ENCODE measurements at regions not wholly inside any gene's neighbourhood (a gene's known extent, or its start where the extent isn't known, plus 50 kb on each side); places are given as distances from the start of the nearest gene placed in this dataset.

DNA sequence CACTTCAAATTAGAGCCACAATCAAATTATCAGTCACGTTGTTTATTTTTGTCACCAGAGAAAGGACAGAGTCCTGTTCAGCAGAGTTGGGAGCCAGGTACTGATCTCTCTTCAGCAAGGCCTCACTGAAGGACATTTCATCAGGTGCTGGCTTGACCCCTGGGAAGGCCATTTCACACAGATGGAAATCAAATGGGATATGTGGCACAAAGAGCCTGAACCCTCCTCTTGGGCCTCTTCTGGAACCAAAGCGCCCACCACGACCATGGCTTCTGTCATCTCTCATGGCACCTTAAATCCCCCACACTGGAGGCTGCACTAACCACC lies 121.5 kb downstream of the PTCSC3 start:
- H3K36me3 Mint-ChIP-seq: no peaks in the 10 kb centered on the region
- peaks cover 5% of the 10 kb centered on the region for H3K27me3 Mint-ChIP-seq
- H3K9me3 Mint-ChIP-seq: no peaks in the 10 kb centered on the region
- H3K4me1 Mint-ChIP-seq: no peaks in the 10 kb centered on the region
- no peak overlapping the region for H3K4me3 Mint-ChIP-seq
- no peak overlapping the region for H3K27ac Mint-ChIP-seq
- no peak for DNase-seq

DNA sequence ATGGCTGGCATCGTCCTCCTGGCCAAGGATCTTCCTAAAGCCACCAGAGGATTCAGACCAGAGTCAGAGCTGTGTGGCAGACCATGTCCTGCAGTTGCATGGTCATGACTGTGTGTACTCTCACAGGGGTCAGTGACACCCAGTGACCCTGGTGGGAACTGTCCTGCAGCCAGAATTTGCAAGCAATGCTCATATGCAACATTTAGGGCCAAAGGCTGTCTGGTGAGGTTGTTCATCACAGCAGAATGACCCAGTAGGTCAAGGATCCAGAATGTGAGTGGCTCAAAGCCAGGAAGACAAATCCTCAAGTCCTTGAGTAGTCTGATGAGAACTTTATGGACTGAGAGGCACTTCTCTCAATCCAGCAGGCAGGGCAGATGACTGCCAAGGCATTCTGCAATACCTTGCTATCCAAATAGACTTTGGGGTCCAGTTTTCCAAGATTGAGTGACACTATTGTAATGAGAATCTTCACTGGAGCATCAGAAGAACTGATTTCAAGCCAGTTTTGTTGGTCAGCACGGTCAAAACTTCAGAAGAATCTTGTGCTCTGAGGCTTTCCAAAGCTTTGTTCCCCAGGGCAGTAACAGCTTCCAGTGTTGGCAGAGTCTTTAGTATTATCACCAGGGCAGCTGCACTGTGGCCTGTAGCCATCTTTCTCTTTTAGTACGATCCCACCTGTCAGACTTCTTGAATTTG lies 122.0 kb downstream of the PTCSC3 start:
- H3K4me1 Mint-ChIP-seq: no peaks in the 10 kb centered on the region
- H3K27me3 Mint-ChIP-seq: peaks cover 5% of the 10 kb centered on the region
- no peak for DNase-seq
- no peak overlapping the region for H3K27ac Mint-ChIP-seq
- no peaks in the 10 kb centered on the region for H3K9me3 Mint-ChIP-seq
- no peaks in the 10 kb centered on the region for H3K36me3 Mint-ChIP-seq
- no peak overlapping the region for H3K4me3 Mint-ChIP-seq

DNA sequence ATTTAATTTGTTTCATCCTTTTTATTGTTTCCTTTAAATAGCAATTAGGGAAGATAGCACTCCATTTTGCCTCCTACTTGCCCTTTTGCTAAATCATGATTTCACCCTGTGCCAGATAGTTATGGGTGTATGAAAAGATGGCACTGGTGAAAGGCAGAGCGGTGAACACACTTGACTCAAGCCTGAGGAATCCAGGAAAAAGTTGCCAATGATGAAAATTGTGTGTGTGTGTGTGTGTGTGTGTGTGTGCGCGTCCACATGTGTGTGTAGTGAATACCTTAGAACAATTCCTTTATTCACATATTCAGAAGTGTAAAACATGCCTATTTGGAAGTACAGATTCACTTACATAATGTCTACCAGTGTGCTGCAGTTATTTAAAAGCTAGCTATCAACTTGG lies 123.8 kb downstream of the PTCSC3 start:
- no peak for DNase-seq
- no peaks in the 10 kb centered on the region for H3K36me3 Mint-ChIP-seq
- no peak overlapping the region for H3K27ac Mint-ChIP-seq
- H3K9me3 Mint-ChIP-seq: no peaks in the 10 kb centered on the region
- H3K27me3 Mint-ChIP-seq: peaks cover 5% of the 10 kb centered on the region
- H3K4me3 Mint-ChIP-seq: no peak overlapping the region
- no peaks in the 10 kb centered on the region for H3K4me1 Mint-ChIP-seq

DNA sequence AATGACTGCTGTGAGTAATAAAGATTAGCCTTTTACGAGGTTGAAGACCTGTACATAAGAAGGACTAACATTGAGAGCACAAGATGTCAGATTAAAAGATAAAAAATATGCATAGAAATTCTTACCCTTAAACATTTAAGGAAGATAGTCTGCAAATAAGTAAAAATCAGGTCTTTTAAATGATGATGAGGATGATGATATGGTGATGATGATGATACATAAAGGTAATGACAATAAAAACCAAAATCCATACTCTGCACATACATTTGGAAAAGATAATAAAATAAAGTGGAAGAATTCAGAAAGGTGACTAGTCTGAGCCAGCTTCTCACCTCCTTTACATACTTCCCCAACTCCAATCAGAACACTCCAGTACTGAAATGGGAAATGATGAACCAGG lies 124.5 kb downstream of the PTCSC3 start:
- no peak for DNase-seq
- H3K9me3 Mint-ChIP-seq: no peaks in the 10 kb centered on the region
- H3K27me3 Mint-ChIP-seq: peaks cover 5% of the 10 kb centered on the region
- no peak overlapping the region for H3K4me3 Mint-ChIP-seq
- H3K27ac Mint-ChIP-seq: no peak overlapping the region
- no peaks in the 10 kb centered on the region for H3K4me1 Mint-ChIP-seq
- H3K36me3 Mint-ChIP-seq: no peaks in the 10 kb centered on the region

DNA sequence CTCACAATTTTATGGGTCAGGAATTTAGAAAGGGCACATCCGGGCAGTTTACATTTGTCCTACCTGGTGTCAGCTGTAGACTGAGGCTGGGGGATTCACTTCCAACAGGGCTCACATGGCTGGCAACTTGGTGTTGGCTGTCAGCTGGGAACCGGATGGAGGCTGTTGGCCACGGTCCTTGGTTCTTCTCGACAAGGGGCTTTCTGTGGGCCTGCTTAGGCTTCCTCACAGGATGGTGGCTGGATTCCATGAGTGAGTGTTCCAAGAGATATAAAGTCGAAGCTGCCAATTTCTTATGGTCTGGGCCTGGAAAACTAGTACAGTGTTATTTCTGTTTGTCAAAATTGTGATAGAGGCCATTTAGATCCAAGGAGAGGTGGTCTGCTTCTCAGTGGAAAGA lies 127.9 kb downstream of the PTCSC3 start:
- H3K4me3 Mint-ChIP-seq: no peak overlapping the region
- DNase-seq: no peak
- H3K27ac Mint-ChIP-seq: no peak overlapping the region
- no peaks in the 10 kb centered on the region for H3K9me3 Mint-ChIP-seq
- H3K27me3 Mint-ChIP-seq: peaks cover 7% of the 10 kb centered on the region
- H3K36me3 Mint-ChIP-seq: no peaks in the 10 kb centered on the region
- H3K4me1 Mint-ChIP-seq: no peaks in the 10 kb centered on the region

DNA sequence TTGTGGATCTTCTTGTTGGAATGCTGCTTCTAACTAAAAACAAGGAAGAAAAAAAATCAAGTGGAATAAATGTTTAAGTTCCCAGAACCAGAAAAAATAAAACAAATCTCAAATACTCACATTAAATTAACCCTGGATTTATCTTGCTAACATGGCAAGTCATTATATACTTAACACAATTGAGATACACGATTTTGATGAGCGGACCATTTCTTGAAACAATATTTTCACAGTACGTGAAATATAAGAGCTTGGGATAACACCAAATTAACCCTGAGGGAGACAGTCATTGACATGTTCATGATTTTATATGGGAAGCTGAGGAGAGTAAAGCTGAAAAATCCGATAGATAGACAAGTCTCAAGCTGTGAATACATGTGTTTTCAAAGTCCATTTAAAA lies 128.6 kb downstream of the PTCSC3 start:
- Mint-ChIP-seq H3K27ac (no peak overlapping the region), H3K9me3 (no peaks in the 10 kb centered on the region), H3K4me3 (no peak overlapping the region), H3K27me3 (peaks cover 7% of the 10 kb centered on the region), H3K4me1 (no peaks in the 10 kb centered on the region), H3K36me3 (no peaks in the 10 kb centered on the region)
- no peak for DNase-seq

DNA sequence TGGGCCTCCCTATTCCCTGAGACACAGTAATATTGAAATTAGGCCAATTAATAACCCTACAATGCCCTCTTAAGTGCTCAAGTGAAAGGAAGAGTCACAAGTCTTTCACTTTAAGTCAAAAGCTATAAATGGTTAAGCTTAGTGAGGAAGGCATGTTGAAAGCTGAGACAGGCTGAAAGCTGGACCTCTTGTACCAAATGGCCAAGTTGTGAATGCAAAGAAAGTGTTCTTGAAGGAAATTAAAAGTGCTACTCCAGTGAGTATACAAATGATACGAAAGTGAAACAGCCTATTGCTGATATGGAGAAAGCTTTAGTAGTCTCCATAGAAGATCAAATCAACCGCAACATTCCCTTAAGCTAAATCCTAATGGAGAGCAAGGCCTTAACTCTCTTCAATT lies 140.8 kb downstream of the PTCSC3 start:
- Mint-ChIP-seq H3K27ac (no peak overlapping the region), H3K4me1 (no peaks in the 10 kb centered on the region), H3K36me3 (no peaks in the 10 kb centered on the region), H3K4me3 (no peak overlapping the region), H3K9me3 (no peaks in the 10 kb centered on the region), H3K27me3 (peaks cover 2% of the 10 kb centered on the region)
- DNase-seq: no peak

DNA sequence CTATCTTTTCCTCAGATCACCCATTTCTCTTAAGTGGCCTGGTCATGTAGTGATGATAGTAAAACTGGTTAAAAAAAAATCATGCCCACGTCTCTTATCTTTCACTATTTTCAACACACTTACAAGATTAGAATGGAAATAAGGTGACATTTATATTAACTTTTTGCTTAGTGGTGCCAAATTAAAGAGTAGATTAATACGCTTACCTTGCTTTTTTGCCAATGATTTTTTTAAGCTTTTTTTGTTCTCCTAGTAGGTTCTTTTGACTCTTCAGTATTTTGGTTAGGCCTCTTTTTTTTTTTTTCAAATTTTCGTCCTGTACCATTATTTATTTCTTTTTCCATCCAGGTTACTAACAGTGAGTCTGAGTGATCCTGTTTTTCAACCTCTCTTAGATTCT lies 147.9 kb downstream of the PTCSC3 start:
- Mint-ChIP-seq H3K4me1 (no peaks in the 10 kb centered on the region), H3K4me3 (no peak overlapping the region), H3K27me3 (peaks cover 12% of the 10 kb centered on the region), H3K27ac (no peak overlapping the region), H3K9me3 (no peaks in the 10 kb centered on the region), H3K36me3 (no peaks in the 10 kb centered on the region)
- DNase-seq: no peak

DNA sequence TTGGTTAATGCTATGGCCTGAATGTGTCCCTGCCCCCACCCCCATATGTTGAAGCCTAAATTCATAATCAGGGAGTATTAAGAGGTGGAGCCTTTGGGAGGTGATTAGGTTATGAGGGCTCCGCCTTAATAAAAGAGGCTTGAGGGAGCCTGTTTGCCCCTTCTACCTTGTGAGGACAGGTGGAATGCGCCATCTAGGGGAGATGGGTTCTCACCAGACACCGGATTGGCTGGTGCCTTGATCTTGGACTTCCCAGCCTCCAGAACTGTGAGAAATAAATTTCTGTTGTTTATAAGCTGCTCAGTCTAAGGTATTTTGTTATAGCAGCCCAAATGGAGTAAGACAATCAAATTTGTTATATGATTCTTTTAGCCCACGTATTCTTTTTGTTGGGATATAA lies 148.3 kb downstream of the PTCSC3 start:
- no peaks in the 10 kb centered on the region for H3K36me3 Mint-ChIP-seq
- H3K4me3 Mint-ChIP-seq: no peak overlapping the region
- H3K27me3 Mint-ChIP-seq: peaks cover 12% of the 10 kb centered on the region
- H3K4me1 Mint-ChIP-seq: no peaks in the 10 kb centered on the region
- no peaks in the 10 kb centered on the region for H3K9me3 Mint-ChIP-seq
- no peak overlapping the region for H3K27ac Mint-ChIP-seq
- DNase-seq: peak; percentile 7

DNA sequence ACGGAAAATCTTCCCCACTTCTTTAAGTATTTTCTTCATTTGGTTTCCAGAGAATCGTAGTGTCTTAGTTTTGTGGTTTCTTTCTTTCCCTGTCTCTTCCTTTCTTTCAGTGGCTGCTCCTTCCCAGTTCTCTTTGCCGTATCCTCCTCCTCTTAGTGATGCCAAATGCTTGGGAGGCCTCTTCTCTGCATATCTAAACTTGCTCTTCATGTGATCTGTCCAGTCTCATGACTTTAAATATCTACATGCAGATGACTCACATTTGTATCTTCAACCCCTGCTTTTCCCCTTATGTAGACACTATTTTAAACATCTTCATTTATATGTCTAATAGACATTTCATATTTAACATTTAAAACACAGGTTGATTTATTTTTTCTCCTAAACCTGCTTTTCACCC lies 149.2 kb downstream of the PTCSC3 start:
- no peaks in the 10 kb centered on the region for H3K9me3 Mint-ChIP-seq
- no peak overlapping the region for H3K27ac Mint-ChIP-seq
- no peak overlapping the region for H3K4me3 Mint-ChIP-seq
- H3K4me1 Mint-ChIP-seq: peaks cover 2% of the 10 kb centered on the region
- peaks cover 12% of the 10 kb centered on the region for H3K27me3 Mint-ChIP-seq
- no peaks in the 10 kb centered on the region for H3K36me3 Mint-ChIP-seq
- no peak for DNase-seq

DNA sequence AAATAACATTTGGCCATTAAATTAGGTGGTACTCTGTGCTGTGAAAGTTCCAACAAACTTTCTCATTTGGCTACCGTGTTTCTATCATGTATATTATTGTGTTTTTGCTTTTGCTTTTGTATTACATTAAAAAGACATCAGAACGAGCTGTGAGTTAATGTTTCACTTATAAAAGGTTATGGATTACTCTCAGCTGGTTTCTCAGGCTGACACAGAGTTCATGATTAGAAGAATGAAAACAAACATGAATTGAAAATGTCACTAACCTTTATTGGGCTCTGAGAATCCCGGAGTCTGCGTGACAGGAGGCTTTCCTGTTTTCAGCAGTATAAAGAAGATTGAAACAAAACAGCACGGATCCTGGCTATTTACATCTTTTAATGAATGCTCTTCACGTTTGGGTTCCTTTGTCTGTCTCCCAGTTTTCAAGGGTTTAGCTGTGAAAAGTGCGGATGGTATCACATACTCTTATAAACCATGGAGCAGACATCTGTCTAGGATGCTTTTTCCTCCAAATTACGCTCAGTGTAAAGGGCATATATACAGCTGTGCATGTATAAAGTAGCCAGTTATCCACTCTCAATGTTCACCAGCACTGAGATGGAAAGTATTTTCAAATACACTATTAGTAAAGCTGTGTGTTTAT lies 153.6 kb downstream of the PTCSC3 start:
- no peak overlapping the region for H3K4me3 Mint-ChIP-seq
- DNase-seq: no peak
- H3K4me1 Mint-ChIP-seq: peaks cover 15% of the 10 kb centered on the region
- no peak overlapping the region for H3K27ac Mint-ChIP-seq
- H3K36me3 Mint-ChIP-seq: no peaks in the 10 kb centered on the region
- peaks cover 9% of the 10 kb centered on the region for H3K27me3 Mint-ChIP-seq
- no peaks in the 10 kb centered on the region for H3K9me3 Mint-ChIP-seq

DNA sequence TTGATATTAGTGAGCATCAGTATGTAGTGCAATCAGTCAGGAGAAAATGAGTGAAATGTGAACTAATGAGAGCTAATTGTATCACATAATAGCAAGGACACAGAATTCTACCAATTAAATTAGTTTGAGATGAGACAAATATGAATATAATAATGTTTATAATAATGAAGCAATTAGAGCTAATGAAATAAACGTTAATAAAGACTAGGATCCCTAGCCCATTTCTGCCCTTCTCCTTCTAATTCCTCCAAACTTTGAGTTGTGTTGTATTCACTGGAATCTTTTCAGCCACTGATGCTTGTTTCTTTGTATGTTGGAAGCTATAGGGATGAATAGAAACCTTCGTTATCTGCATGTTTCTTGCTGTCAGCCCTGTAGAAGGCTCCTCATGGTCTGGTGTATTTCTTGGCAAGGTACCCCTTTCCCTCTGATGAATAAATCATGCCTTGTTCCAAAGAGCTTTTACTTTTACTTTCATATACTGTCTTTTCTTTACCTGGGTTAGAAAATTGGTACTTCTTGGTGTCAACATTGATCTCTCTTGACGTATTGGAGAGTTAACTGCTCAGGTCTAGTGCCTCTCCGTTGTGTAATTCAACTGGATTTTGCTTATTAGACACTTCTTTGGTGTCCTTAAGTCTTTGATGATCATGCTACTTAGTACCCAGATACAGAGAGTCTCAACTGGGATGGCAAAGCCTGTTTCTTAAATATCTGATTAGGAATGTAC lies 154.8 kb downstream of the PTCSC3 start:
- no peak for DNase-seq
- H3K4me3 Mint-ChIP-seq: no peak overlapping the region
- H3K27ac Mint-ChIP-seq: no peak overlapping the region
- no peaks in the 10 kb centered on the region for H3K9me3 Mint-ChIP-seq
- H3K36me3 Mint-ChIP-seq: no peaks in the 10 kb centered on the region
- H3K27me3 Mint-ChIP-seq: peaks cover 7% of the 10 kb centered on the region
- peaks cover 15% of the 10 kb centered on the region for H3K4me1 Mint-ChIP-seq

DNA sequence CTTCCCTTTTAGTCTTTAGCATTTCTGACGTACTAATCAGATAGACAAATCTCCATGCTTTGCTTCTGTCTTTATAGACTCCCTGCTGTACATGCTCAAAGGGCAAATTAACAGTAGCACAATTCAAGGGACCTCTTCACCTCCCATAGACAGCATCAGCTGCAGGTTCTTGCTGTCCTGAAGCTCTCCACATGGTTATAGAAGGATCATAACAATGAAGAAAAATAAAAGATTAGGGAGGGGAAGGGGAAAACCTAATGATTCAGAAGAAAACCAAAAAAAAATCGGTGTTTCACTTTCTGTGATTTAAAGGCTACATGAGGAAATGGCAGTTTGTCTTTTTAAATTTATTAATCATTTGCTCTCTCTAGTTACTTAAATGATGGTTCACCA lies 155.5 kb downstream of the PTCSC3 start:
- H3K4me3 Mint-ChIP-seq: no peak overlapping the region
- DNase-seq: no peak
- peaks cover 7% of the 10 kb centered on the region for H3K27me3 Mint-ChIP-seq
- H3K36me3 Mint-ChIP-seq: no peaks in the 10 kb centered on the region
- H3K27ac Mint-ChIP-seq: no peak overlapping the region
- H3K4me1 Mint-ChIP-seq: peaks cover 15% of the 10 kb centered on the region
- no peaks in the 10 kb centered on the region for H3K9me3 Mint-ChIP-seq

DNA sequence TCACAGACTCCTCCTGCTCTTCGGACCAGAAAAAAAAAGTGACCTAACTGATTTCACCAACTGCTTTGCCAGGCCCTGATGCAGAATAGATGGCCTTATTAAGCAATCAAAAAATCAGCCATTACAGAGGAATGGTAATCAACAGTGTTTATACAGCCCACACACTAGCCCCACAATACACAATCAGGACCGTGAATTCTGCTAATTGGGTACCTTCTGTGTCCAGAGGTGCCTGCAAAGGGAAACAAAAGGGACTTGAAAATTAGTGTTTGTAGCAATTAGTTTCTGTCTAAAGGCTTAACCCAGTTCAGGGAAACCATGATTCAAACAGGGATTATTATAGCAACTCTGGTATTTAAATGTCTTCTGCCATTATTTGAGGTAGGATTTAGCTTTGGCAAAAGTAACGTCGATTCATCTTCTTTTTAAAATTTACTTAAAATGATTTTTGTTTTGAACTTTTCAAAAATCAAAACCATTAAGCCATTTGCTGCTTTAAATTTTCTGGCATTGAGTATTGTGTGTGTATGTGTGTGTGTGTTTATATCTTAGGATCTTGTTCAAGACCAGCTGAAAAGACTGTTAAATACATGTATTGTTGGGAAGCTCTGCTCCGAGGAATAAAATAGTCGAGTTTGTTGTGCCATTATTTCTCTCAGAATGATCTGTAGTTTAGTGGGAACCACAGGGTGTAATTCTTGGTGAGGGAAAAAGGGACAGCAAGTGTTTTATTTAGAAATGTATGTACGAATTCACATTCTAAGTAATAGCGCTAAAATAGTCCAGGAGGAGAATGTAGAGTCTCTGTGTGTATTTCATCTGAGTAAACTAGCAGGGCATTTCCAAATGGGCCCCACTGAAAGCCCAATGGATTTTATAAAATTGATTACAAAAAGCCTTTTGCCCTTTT lies 156.1 kb downstream of the PTCSC3 start:
- Mint-ChIP-seq H3K36me3 (no peaks in the 10 kb centered on the region), H3K4me1 (peaks cover 15% of the 10 kb centered on the region), H3K27me3 (peaks cover 7% of the 10 kb centered on the region), H3K9me3 (no peaks in the 10 kb centered on the region), H3K4me3 (no peak overlapping the region), H3K27ac (no peak overlapping the region)
- no peak for DNase-seq

DNA sequence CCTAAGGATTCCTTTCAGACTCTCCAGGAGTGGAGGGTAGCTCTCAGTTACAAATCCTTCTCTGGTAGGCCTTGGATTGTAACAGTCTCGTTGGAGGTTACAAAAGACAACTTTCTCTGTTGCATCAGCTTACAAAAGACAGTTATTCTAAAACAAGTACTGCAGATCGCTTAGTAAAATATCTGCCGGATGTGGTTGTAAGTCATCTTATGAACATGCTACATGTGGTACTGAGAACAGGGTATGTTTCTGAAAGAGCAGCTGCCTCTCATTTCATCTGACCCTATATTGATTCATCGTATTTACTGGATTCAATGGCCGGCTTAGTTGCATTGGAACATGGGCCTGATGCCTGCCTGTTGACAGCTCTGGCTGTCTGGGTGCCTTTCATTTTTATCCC lies 157.4 kb downstream of the PTCSC3 start:
- Mint-ChIP-seq H3K36me3 (no peaks in the 10 kb centered on the region), H3K9me3 (no peaks in the 10 kb centered on the region), H3K4me3 (no peak overlapping the region), H3K27ac (no peak overlapping the region), H3K27me3 (peaks cover 4% of the 10 kb centered on the region), H3K4me1 (peaks cover 15% of the 10 kb centered on the region)
- DNase-seq: no peak
